Suprapubic skin (tissue), 4 donors: ENCODE measurements at regions not wholly inside any gene's neighbourhood (a gene's known extent, or its start where the extent isn't known, plus 50 kb on each side); places are given as distances from the start of the nearest gene placed in this dataset.

ENCODE experiments used
- EP300 ChIP-seq: sonication (generic); formaldehyde crosslinking; IDR thresholded peaks from one replicate; pipeline ENCODE4 v1.6.1; 2017; ENCODE audit warnings: antibody characterized with exemption
- POLR2A ChIP-seq, 2 donors: fragments of 450-650 bp; IDR thresholded peaks; one replicate each; pipeline ENCODE4 v1.6.1; 2017; ENCODE audit warnings: antibody characterized with exemption in 2 of 2, mild to moderate bottlenecking in 2 of 2, moderate library complexity in 2 of 2
- POLR2AphosphoS5 ChIP-seq, 3 donors: sonication (generic); formaldehyde crosslinking; IDR thresholded peaks; one replicate each; pipeline ENCODE4 v1.6.1; 2017; ENCODE audit warnings: antibody characterized with exemption in 3 of 3
- TF ChIP-seq, protein P1 (sequence below), 2 donors: fragments of 200-600 bp in 1 of 2; fragments of 450-650 bp in 1 of 2; sonication (generic) in 1 of 2; IDR thresholded peaks; one replicate each; pipeline ENCODE4 v1.5.1; 2016 to 2019; ENCODE audit warnings: antibody characterized with exemption in 2 of 2, mild to moderate bottlenecking in 1 of 2, moderate library complexity in 1 of 2

DNA sequence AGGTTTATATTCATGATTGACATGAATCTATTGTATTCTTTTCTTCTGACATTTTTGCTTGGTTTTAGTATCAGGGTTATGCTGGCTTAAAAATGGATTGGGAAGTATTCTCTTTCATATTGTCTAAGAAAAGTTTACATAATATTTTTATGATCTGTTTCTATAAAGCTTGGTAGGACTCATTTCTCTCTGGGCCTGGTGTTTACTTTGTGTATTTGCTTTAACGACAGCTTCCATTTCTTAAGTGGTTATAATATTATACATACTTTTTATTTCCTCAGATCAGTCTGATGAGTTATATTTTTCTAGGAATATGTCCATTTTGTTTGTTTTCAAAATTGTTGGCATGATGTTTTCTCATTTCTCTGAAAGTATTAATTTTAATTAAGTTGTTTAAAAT lies 117.9 kb upstream of the IL12A start:
- TF ChIP-seq POLR2AphosphoS5 (IDR thresholded peaks at IDR 0.05) (no peak), POLR2A (IDR thresholded peaks at IDR 0.05) (no peak), EP300 (no peak)
- TF ChIP-seq, protein P1, sequence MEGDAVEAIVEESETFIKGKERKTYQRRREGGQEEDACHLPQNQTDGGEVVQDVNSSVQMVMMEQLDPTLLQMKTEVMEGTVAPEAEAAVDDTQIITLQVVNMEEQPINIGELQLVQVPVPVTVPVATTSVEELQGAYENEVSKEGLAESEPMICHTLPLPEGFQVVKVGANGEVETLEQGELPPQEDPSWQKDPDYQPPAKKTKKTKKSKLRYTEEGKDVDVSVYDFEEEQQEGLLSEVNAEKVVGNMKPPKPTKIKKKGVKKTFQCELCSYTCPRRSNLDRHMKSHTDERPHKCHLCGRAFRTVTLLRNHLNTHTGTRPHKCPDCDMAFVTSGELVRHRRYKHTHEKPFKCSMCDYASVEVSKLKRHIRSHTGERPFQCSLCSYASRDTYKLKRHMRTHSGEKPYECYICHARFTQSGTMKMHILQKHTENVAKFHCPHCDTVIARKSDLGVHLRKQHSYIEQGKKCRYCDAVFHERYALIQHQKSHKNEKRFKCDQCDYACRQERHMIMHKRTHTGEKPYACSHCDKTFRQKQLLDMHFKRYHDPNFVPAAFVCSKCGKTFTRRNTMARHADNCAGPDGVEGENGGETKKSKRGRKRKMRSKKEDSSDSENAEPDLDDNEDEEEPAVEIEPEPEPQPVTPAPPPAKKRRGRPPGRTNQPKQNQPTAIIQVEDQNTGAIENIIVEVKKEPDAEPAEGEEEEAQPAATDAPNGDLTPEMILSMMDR (IDR thresholded peaks at IDR 0.05): no peak
